Stomach (tissue), 4 donors: ENCODE measurements at regions not wholly inside any gene's neighbourhood (a gene's known extent, or its start where the extent isn't known, plus 50 kb on each side); places are given as distances from the start of the nearest gene placed in this dataset.

Experiments
- CTCF ChIP-seq, 7 experiments: fragments of 450-650 bp in 4 of 7; fragments of 200-600 bp in 3 of 7; sonication (generic) in 3 of 7; IDR thresholded peaks; one replicate each; pipeline ENCODE4 v1.5.1; 2016 to 2019; ENCODE audit warnings: antibody characterized with exemption in 7 of 7, control low read depth in 2 of 7, mild to moderate bottlenecking in 1 of 7
- EP300 ChIP-seq: sonication (generic); formaldehyde crosslinking; IDR thresholded peaks from one replicate; pipeline ENCODE4 v1.6.1; 2017; ENCODE audit warnings: antibody characterized with exemption
- POLR2A ChIP-seq, 4 donors: fragments of 450-650 bp; IDR thresholded peaks; one replicate each; pipeline ENCODE4 v1.6.1; 2016; ENCODE audit warnings: antibody characterized with exemption in 4 of 4, control low read depth in 2 of 4, mild to moderate bottlenecking in 1 of 4, moderate library complexity in 1 of 4
- POLR2AphosphoS5 ChIP-seq, 3 donors: sonication (generic); formaldehyde crosslinking; IDR thresholded peaks; one replicate each; pipeline ENCODE4 v1.6.1; 2016; ENCODE audit warnings: antibody characterized with exemption in 3 of 3

- TF ChIP-seq POLR2A (IDR thresholded peaks at IDR 0.05) = no peak
- no peak for TF ChIP-seq CTCF (IDR thresholded peaks at IDR 0.05)
- TF ChIP-seq POLR2AphosphoS5 (IDR thresholded peaks at IDR 0.05) = no peak
- TF ChIP-seq EP300 = no peak
Measured at GRCh38 chr1:175848329-175848728, 104.9 kb upstream of the TNR start.
